WTC11 (cell line): ENCODE measurements at regions not wholly inside any gene's neighbourhood (a gene's known extent, or its start where the extent isn't known, plus 50 kb on each side); places are given as distances from the start of the nearest gene placed in this dataset.

Source experiments
- ATAC-seq: fragments of 200-7000 bp; cut with Tn5 transposase; 2 replicates; pipeline ENCODE4 v1.10.0; 2021; ENCODE audit warnings: mild to moderate bottlenecking, moderate library complexity
- CTCF ChIA-PET: fragments of 300-600 bp; sonication (Branson Sonifier 250); formaldehyde crosslinking; loops from one replicate; lab custom pipeline; 2021; ENCODE audit warnings: antibody characterized with exemption; lab: Charles Lee
- POLR2A ChIA-PET: fragments of 350-600 bp; sonication (Branson Sonifier 250); formaldehyde crosslinking; loops from one replicate; lab custom pipeline; 2021; ENCODE audit warnings: antibody characterized with exemption; lab: Charles Lee
- DNase-seq: peaks from one replicate; pipeline ENCODE4 v3.0.0; 2021; ENCODE audit warnings: low spot score
- H3K27ac Mint-ChIP-seq: 2 replicates; pipeline ENCODE4 v1.8.0; 2021; ENCODE audit warnings: mixed read lengths
- H3K27me3 Mint-ChIP-seq: 2 replicates; pipeline ENCODE4 v1.8.0; 2021; ENCODE audit warnings: low read depth, mild to moderate bottlenecking, moderate library complexity, mixed read lengths
- H3K36me3 Mint-ChIP-seq: 2 replicates; pipeline ENCODE4 v1.8.0; 2021; ENCODE audit warnings: mixed read lengths
- H3K4me1 Mint-ChIP-seq: 2 replicates; pipeline ENCODE4 v1.8.0; 2022; ENCODE audit warnings: mixed read lengths
- H3K4me3 Mint-ChIP-seq: 2 replicates; pipeline ENCODE4 v1.8.0; 2021; ENCODE audit warnings: mild to moderate bottlenecking, moderate library complexity, mixed read lengths
- H3K9me3 Mint-ChIP-seq: 2 replicates; pipeline ENCODE4 v1.8.0; 2021; ENCODE audit warnings: mixed read lengths
- CDX4 ChIP-seq: fragments of 250-450 bp; sonication (Bioruptor Pico); IDR thresholded peaks from 2 replicates; pipeline ENCODE4 v1.9.0; 2021; ENCODE audit warnings: moderate library complexity, mild to moderate bottlenecking, inconsistent platforms, borderline replicate concordance
- CREM ChIP-seq: sonication (generic); formaldehyde crosslinking; IDR thresholded peaks from 2 replicates; pipeline ENCODE4 v1.8.1; 2022; ENCODE audit warnings: mild to moderate bottlenecking, missing genetic modification reagents, moderate library complexity
- ELF4 ChIP-seq: sonication (generic); formaldehyde crosslinking; IDR thresholded peaks from 2 replicates; pipeline ENCODE4 v1.8.1; 2022; ENCODE audit warnings: low read depth, mild to moderate bottlenecking, moderate library complexity, missing genetic modification reagents
- FOXP1 ChIP-seq: sonication (generic); formaldehyde crosslinking; IDR thresholded peaks from 2 replicates; pipeline ENCODE4 v1.8.0; 2022; ENCODE audit warnings: missing genetic modification reagents, mild to moderate bottlenecking, moderate library complexity, borderline replicate concordance
- HMGXB4 ChIP-seq: sonication (generic); formaldehyde crosslinking; IDR thresholded peaks from 2 replicates; pipeline ENCODE4 v1.8.1; 2023; ENCODE audit warnings: mild to moderate bottlenecking, moderate library complexity, missing genetic modification reagents
- KAT7 ChIP-seq: sonication (generic); formaldehyde crosslinking; IDR thresholded peaks from 2 replicates; pipeline ENCODE4 v1.8.1; 2023; ENCODE audit warnings: missing genetic modification reagents, mild to moderate bottlenecking, borderline replicate concordance
- NFE2L1 ChIP-seq: sonication (generic); formaldehyde crosslinking; IDR thresholded peaks from 2 replicates; pipeline ENCODE4 v1.8.1; 2023; ENCODE audit warnings: missing genetic modification reagents
- NR2C2 ChIP-seq: sonication (generic); formaldehyde crosslinking; IDR thresholded peaks from 2 replicates; pipeline ENCODE4 v1.8.0; 2022; ENCODE audit warnings: mild to moderate bottlenecking, missing genetic modification reagents
- PRRX2 ChIP-seq: fragments of 250-450 bp; sonication (Bioruptor Pico); IDR thresholded peaks from 2 replicates; pipeline ENCODE4 v1.8.0; 2021; ENCODE audit warnings: mild to moderate bottlenecking
- RORB ChIP-seq: fragments of 250-450 bp; sonication (Bioruptor Pico); IDR thresholded peaks from 2 replicates; pipeline ENCODE4 v1.9.0; 2021; ENCODE audit warnings: mild to moderate bottlenecking
- SMAD3 ChIP-seq: sonication (generic); formaldehyde crosslinking; IDR thresholded peaks from 2 replicates; pipeline ENCODE4 v1.8.0; 2022; ENCODE audit warnings: missing genetic modification reagents, mild to moderate bottlenecking, borderline replicate concordance
- SOX15 ChIP-seq: fragments of 250-450 bp; sonication (Bioruptor Pico); IDR thresholded peaks from 2 replicates; pipeline ENCODE4 v1.9.0; 2021; ENCODE audit warnings: mild to moderate bottlenecking
- TEAD4 ChIP-seq: sonication (generic); formaldehyde crosslinking; IDR thresholded peaks from 2 replicates; pipeline ENCODE4 v1.8.0; 2022; ENCODE audit warnings: mild to moderate bottlenecking, missing genetic modification reagents
- TP53 ChIP-seq: sonication (generic); formaldehyde crosslinking; IDR thresholded peaks from 2 replicates; pipeline ENCODE4 v1.8.1; 2023; ENCODE audit warnings: mild to moderate bottlenecking, missing genetic modification reagents
- USF2 ChIP-seq: sonication (generic); formaldehyde crosslinking; IDR thresholded peaks from 2 replicates; pipeline ENCODE4 v1.8.1; 2023; ENCODE audit warnings: mild to moderate bottlenecking, missing genetic modification reagents, moderate library complexity
- ZNF121 ChIP-seq: sonication (generic); formaldehyde crosslinking; IDR thresholded peaks from 2 replicates; pipeline ENCODE4 v1.8.0; 2023; ENCODE audit warnings: missing genetic modification reagents
- ZNF396 ChIP-seq: fragments of 250-450 bp; sonication (Bioruptor Pico); IDR thresholded peaks from 2 replicates; pipeline ENCODE4 v1.8.0; 2021; ENCODE audit warnings: mild to moderate bottlenecking, moderate library complexity, borderline replicate concordance
- ZNF671 ChIP-seq: fragments of 250-450 bp; sonication (Bioruptor Pico); IDR thresholded peaks from 2 replicates; pipeline ENCODE4 v1.8.0; 2021; ENCODE audit warnings: mild to moderate bottlenecking
- ZSCAN18 ChIP-seq: fragments of 250-450 bp; sonication (Bioruptor Pico); IDR thresholded peaks from 2 replicates; pipeline ENCODE4 v2.1.2; 2022; ENCODE audit warnings: mild to moderate bottlenecking, moderate library complexity
- TF ChIP-seq, protein P1 (sequence below): sonication (generic); formaldehyde crosslinking; IDR thresholded peaks from 2 replicates; pipeline ENCODE4 v1.8.1; 2022; ENCODE audit warnings: low read depth, mild to moderate bottlenecking, moderate library complexity, missing genetic modification reagents, borderline replicate concordance
- TF ChIP-seq, protein P2 (sequence below): fragments of 250-450 bp; sonication (Bioruptor Pico); IDR thresholded peaks from 2 replicates; pipeline ENCODE4 v1.9.0; 2021; ENCODE audit warnings: mild to moderate bottlenecking
- TF ChIP-seq, protein P3 (sequence below): sonication (generic); formaldehyde crosslinking; conservative IDR thresholded peaks from 2 replicates; pipeline ENCODE4 v1.8.1; 2022; ENCODE audit warnings: mild to moderate bottlenecking, missing genetic modification reagents

DNA sequence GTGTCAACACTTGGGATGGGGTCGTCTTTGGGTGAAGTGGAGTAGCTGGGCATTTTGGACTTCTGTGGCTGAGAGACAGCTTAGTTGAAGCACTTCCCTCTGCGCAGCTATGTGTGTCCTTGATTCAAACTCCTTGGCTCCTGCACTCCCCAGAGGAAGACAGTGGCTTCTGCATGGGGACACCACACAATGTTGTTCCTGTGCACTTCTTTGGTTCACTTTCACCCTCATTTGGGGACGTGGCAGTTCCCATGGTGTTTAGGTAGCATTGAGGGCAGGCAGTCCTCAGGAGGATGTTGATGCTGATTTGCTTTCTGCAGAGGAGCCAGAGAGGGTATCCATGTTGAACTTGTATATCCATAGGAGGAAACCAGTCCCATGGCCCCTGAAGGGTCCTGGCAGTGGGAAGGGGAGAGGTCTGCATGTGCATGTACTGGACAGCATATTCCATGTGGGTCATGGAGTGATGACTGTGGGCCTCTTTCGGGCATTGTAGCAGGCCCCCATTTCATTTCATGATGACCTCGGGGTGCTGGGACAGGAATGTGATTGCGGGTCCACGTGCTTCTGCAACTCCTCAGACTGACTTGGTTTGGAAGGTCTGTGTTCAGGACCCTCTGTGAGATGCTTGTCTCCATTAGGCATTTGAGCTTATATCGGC is 135.4 kb downstream of the SNRPN start:
- Mint-ChIP-seq H3K27ac (no peak overlapping the region), H3K36me3 (peaks cover 100% of the 10 kb centered on the region), H3K9me3 (peaks cover 50% of the 10 kb centered on the region), H3K27me3 (no peaks in the 10 kb centered on the region; the same call in 1 of the 2 replicates), H3K4me3 (no peak overlapping the region), H3K4me1 (no peaks in the 10 kb centered on the region)
- no peak for DNase-seq
- ATAC-seq, result no peak
- ChIA-PET CTCF (no interaction called here), POLR2A (no interaction called here)
- TF ChIP-seq CREM (CRISPR knock-in tag) (no peak), NR2C2 (CRISPR knock-in tag) (no peak), SMAD3 (CRISPR knock-in tag) (no peak), PRRX2 (CRISPR knock-in tag) (no peak), KAT7 (no peak), USF2 (CRISPR knock-in tag) (no peak), ZNF671 (CRISPR knock-in tag) (no peak), CDX4 (CRISPR knock-in tag) (no peak), SOX15 (CRISPR knock-in tag) (no peak)
- TF ChIP-seq, protein P1, sequence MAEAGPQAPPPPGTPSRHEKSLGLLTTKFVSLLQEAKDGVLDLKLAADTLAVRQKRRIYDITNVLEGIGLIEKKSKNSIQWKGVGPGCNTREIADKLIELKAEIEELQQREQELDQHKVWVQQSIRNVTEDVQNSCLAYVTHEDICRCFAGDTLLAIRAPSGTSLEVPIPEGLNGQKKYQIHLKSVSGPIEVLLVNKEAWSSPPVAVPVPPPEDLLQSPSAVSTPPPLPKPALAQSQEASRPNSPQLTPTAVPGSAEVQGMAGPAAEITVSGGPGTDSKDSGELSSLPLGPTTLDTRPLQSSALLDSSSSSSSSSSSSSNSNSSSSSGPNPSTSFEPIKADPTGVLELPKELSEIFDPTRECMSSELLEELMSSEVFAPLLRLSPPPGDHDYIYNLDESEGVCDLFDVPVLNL (CRISPR knock-in tag), result no peak

GRCh38 chr15:25091421-25092158 is 136.8 kb downstream of the SNRPN start:
- POLR2A ChIA-PET, result no interaction called here
- Mint-ChIP-seq H3K4me3 (no peak overlapping the region), H3K9me3 (peaks cover 42% of the 10 kb centered on the region), H3K4me1 (no peaks in the 10 kb centered on the region), H3K27ac (no peak overlapping the region), H3K36me3 (peaks cover 98% of the 10 kb centered on the region), H3K27me3 (peaks cover under 1% of the 10 kb centered on the region; the same call in 1 of the 2 replicates)
- ATAC-seq (no peak), DNase-seq (no peak)
- TF ChIP-seq ZNF121 (CRISPR knock-in tag) (no peak), NFE2L1 (no peak), CREM (CRISPR knock-in tag) (no peak), ELF4 (CRISPR knock-in tag) (no peak), TP53 (no peak), RORB (CRISPR knock-in tag) (no peak), SOX15 (CRISPR knock-in tag) (no peak), ZNF396 (CRISPR knock-in tag) (no peak)
- CTCF ChIA-PET, result no interaction called here

- ATAC-seq, result no peak
- no peak for DNase-seq
- ChIA-PET CTCF (no interaction called here), POLR2A (no interaction called here)
- peaks cover 45% of the 10 kb centered on the region for H3K9me3 Mint-ChIP-seq
- H3K4me3 Mint-ChIP-seq, result no peak overlapping the region
- no peaks in the 10 kb centered on the region for H3K4me1 Mint-ChIP-seq
- H3K27ac Mint-ChIP-seq, result no peak overlapping the region
- peaks cover 97% of the 10 kb centered on the region for H3K36me3 Mint-ChIP-seq
- peaks cover 3% of the 10 kb centered on the region; the same call in 1 of the 2 replicates for H3K27me3 Mint-ChIP-seq
- TF ChIP-seq, protein P2, sequence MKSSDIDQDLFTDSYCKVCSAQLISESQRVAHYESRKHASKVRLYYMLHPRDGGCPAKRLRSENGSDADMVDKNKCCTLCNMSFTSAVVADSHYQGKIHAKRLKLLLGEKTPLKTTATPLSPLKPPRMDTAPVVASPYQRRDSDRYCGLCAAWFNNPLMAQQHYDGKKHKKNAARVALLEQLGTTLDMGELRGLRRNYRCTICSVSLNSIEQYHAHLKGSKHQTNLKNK (CRISPR knock-in tag), result no peak
- TF ChIP-seq ZSCAN18 (CRISPR knock-in tag) (no peak), CREM (CRISPR knock-in tag) (no peak), USF2 (CRISPR knock-in tag) (no peak), KAT7 (no peak), FOXP1 (CRISPR knock-in tag) (no peak), TEAD4 (no peak), HMGXB4 (no peak)
- TF ChIP-seq, protein P1 (CRISPR knock-in tag), result no peak
- TF ChIP-seq, protein P3, sequence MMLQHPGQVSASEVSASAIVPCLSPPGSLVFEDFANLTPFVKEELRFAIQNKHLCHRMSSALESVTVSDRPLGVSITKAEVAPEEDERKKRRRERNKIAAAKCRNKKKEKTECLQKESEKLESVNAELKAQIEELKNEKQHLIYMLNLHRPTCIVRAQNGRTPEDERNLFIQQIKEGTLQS, result no peak
Measured at GRCh38 chr15:25092661-25093060, 137.9 kb downstream of the SNRPN start.
